ENCODE measurements at regions not wholly inside any gene's neighbourhood (a gene's known extent, or its start where the extent isn't known, plus 50 kb on each side); places are given as distances from the start of the nearest gene placed in this dataset.

- Histone ChIP-seq H3K4me3 (ENCODE audit: low read length) (no peak overlapping the region), H3F3A (ENCODE audit: control insufficient read depth, insufficient read depth) (no peaks in the 10 kb centered on the region), H4K20me1 (ENCODE audit: control insufficient read depth, insufficient read depth, low read depth, low read length) (no peaks in the 10 kb centered on the region), H3K27me3 (ENCODE audit: control insufficient read depth, low read length) (peaks cover 10% of the 10 kb centered on the region), H3K9me3 (ENCODE audit: control insufficient read depth, insufficient read depth, low read length) (no peaks in the 10 kb centered on the region), H3K4me1 (ENCODE audit: control insufficient read depth, low read length) (no peaks in the 10 kb centered on the region), H3K27ac (ENCODE audit: low read depth, low read length) (no peak overlapping the region), H3K4me2 (ENCODE audit: low read length) (no peak overlapping the region), H3K9me2 (replicated peaks; ENCODE audit: control insufficient read depth, low read length) (no peaks in the 10 kb centered on the region), H3K36me3 (ENCODE audit: control insufficient read depth, low read length) (no peaks in the 10 kb centered on the region), H3K79me2 (ENCODE audit: control insufficient read depth, low read length) (no peaks in the 10 kb centered on the region)
- TF ChIP-seq CTCF (IDR thresholded peaks at IDR 0.05; ENCODE audit: low read depth, low read length, poor library complexity, severe bottlenecking) (no peak), EZH2phosphoT487 (IDR thresholded peaks at IDR 0.05; ENCODE audit: borderline replicate concordance, low read length) (no peak)
These were observed 113.2 kb downstream of the SEC61B start for GRCh38 chr9:99335280-99335679.

- H3K4me3 ChIP-seq (ENCODE audit: low read length), result no peak overlapping the region
- no peaks in the 10 kb centered on the region for H3K9me3 ChIP-seq (ENCODE audit: control insufficient read depth, insufficient read depth, low read length)
- H3K27me3 ChIP-seq (ENCODE audit: control insufficient read depth, low read length), result peaks cover 10% of the 10 kb centered on the region
- no peaks in the 10 kb centered on the region for H3K4me1 ChIP-seq (ENCODE audit: control insufficient read depth, low read length)
- H3K36me3 ChIP-seq (ENCODE audit: control insufficient read depth, low read length), result no peaks in the 10 kb centered on the region
- no peak overlapping the region for H3K27ac ChIP-seq (ENCODE audit: low read depth, low read length)
- H3K79me2 ChIP-seq (ENCODE audit: control insufficient read depth, low read length), result no peaks in the 10 kb centered on the region
- H3F3A ChIP-seq (ENCODE audit: control insufficient read depth, insufficient read depth), result no peaks in the 10 kb centered on the region
- H3K4me2 ChIP-seq (ENCODE audit: low read length), result no peak overlapping the region
- no peak for TF ChIP-seq CTCF (IDR thresholded peaks at IDR 0.05; ENCODE audit: low read depth, low read length, poor library complexity, severe bottlenecking)
- no peak for TF ChIP-seq EZH2phosphoT487 (IDR thresholded peaks at IDR 0.05; ENCODE audit: borderline replicate concordance, low read length)
- H4K20me1 ChIP-seq (ENCODE audit: control insufficient read depth, insufficient read depth, low read depth, low read length), result no peaks in the 10 kb centered on the region
- no peaks in the 10 kb centered on the region for H3K9me2 ChIP-seq (replicated peaks; ENCODE audit: control insufficient read depth, low read length)
These were observed 113.9 kb downstream of the SEC61B start for GRCh38 chr9:99336005-99336404.

- no peaks in the 10 kb centered on the region for H3K9me2 ChIP-seq (replicated peaks; ENCODE audit: control insufficient read depth, low read length)
- H3K9me3 ChIP-seq (ENCODE audit: control insufficient read depth, insufficient read depth, low read length), result no peaks in the 10 kb centered on the region
- H3K79me2 ChIP-seq (ENCODE audit: control insufficient read depth, low read length), result no peaks in the 10 kb centered on the region
- H3K27ac ChIP-seq (ENCODE audit: low read depth, low read length), result no peak overlapping the region
- H3K4me3 ChIP-seq (ENCODE audit: low read length), result no peak overlapping the region
- H3K36me3 ChIP-seq (ENCODE audit: control insufficient read depth, low read length), result no peaks in the 10 kb centered on the region
- H3K27me3 ChIP-seq (ENCODE audit: control insufficient read depth, low read length), result peaks cover 10% of the 10 kb centered on the region
- H3K4me2 ChIP-seq (ENCODE audit: low read length), result no peak overlapping the region
- no peaks in the 10 kb centered on the region for H3F3A ChIP-seq (ENCODE audit: control insufficient read depth, insufficient read depth)
- TF ChIP-seq EZH2phosphoT487 (IDR thresholded peaks at IDR 0.05; ENCODE audit: borderline replicate concordance, low read length), result no peak
- TF ChIP-seq CTCF (IDR thresholded peaks at IDR 0.05; ENCODE audit: low read depth, low read length, poor library complexity, severe bottlenecking), result no peak
- H3K4me1 ChIP-seq (ENCODE audit: control insufficient read depth, low read length), result no peaks in the 10 kb centered on the region
- H4K20me1 ChIP-seq (ENCODE audit: control insufficient read depth, insufficient read depth, low read depth, low read length), result no peaks in the 10 kb centered on the region
These were observed 114.4 kb downstream of the SEC61B start for GRCh38 chr9:99336531-99336930.

GRCh38 chr9:99340281-99340680 lies 118.2 kb downstream of the SEC61B start:
- H3K9me2 ChIP-seq (replicated peaks; ENCODE audit: control insufficient read depth, low read length), result no peaks in the 10 kb centered on the region
- H3K4me3 ChIP-seq (ENCODE audit: low read length), result no peak overlapping the region

More at GRCh38 chr9:99340281-99340680, 118.2 kb downstream of the SEC61B start:
- Histone ChIP-seq H3K4me2 (ENCODE audit: low read length) (no peak overlapping the region), H3K36me3 (ENCODE audit: control insufficient read depth, low read length) (no peaks in the 10 kb centered on the region), H3F3A (ENCODE audit: control insufficient read depth, insufficient read depth) (no peaks in the 10 kb centered on the region), H3K4me1 (ENCODE audit: control insufficient read depth, low read length) (no peaks in the 10 kb centered on the region), H3K9me3 (ENCODE audit: control insufficient read depth, insufficient read depth, low read length) (no peaks in the 10 kb centered on the region), H4K20me1 (ENCODE audit: control insufficient read depth, insufficient read depth, low read depth, low read length) (no peaks in the 10 kb centered on the region), H3K79me2 (ENCODE audit: control insufficient read depth, low read length) (no peaks in the 10 kb centered on the region), H3K27me3 (ENCODE audit: control insufficient read depth, low read length) (peaks cover 6% of the 10 kb centered on the region; the same call in 1 of the 2 replicates), H3K27ac (ENCODE audit: low read depth, low read length) (no peak overlapping the region)
- TF ChIP-seq EZH2phosphoT487 (IDR thresholded peaks at IDR 0.05; ENCODE audit: borderline replicate concordance, low read length), result no peak
- no peak for TF ChIP-seq CTCF (IDR thresholded peaks at IDR 0.05; ENCODE audit: low read depth, low read length, poor library complexity, severe bottlenecking)

Measured in DOHH2 (cell line).